NCI-H2227 (cell line): ENCODE measurements at regions not wholly inside any gene's neighbourhood (a gene's known extent, or its start where the extent isn't known, plus 50 kb on each side); places are given as distances from the start of the nearest gene placed in this dataset.
A peak's percentile ranks its signal among the peaks of the same experiment; 100 is the strongest.
"Not testable (repeated sequence)": the region's sequence is repeated elsewhere in the genome, so short reads cannot be mapped to it uniquely, and the experiment has no call there.

Source experiments
- DNase-seq: peaks from one replicate; lab custom pipeline; 2025; ENCODE audit not compliant: unreplicated experiment; lab: John Stamatoyannopoulos, UW

DNA sequence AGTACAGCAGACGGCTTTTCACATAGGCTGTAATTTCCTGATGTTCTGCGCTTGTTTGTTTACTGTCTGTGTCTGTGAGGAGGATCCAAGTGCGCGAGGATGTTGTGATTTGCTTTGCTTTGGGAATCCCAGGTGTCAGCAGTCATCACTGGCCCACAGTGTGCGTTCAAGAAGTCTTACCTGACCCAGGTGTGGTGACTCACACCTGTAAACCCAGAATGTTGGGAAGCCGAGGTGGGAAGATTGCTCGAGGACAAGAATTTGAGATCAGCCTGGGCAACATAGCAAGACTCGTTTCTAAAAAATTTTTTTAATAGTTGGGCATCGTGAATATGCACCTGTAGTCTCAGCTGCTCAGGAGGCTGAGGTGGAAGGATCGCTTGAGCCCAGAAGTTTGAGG lies 110.7 kb downstream of the CRLF3 start:
- DNase-seq, result not testable (repeated sequence)

DNA sequence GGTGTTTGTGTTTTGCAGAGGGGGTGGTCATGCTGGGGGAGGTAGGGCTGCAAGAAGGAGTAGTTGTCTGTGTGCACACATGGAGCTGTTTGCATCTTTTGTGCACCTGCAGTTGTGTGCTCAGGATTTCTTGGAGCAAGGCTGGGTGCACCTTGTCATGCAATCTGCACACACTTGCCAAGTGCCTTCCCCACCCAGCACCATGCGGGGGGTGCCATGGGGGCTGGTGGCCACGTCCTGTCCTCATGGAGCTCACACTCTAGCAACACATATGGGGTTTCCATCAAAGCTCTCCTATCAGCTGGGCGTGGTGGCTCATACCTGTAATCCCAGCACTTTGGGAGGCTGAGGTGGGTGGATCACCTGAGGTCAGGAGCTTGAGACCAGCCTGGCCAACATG lies 111.6 kb downstream of the CRLF3 start:
- DNase-seq, result not testable (repeated sequence)

DNA sequence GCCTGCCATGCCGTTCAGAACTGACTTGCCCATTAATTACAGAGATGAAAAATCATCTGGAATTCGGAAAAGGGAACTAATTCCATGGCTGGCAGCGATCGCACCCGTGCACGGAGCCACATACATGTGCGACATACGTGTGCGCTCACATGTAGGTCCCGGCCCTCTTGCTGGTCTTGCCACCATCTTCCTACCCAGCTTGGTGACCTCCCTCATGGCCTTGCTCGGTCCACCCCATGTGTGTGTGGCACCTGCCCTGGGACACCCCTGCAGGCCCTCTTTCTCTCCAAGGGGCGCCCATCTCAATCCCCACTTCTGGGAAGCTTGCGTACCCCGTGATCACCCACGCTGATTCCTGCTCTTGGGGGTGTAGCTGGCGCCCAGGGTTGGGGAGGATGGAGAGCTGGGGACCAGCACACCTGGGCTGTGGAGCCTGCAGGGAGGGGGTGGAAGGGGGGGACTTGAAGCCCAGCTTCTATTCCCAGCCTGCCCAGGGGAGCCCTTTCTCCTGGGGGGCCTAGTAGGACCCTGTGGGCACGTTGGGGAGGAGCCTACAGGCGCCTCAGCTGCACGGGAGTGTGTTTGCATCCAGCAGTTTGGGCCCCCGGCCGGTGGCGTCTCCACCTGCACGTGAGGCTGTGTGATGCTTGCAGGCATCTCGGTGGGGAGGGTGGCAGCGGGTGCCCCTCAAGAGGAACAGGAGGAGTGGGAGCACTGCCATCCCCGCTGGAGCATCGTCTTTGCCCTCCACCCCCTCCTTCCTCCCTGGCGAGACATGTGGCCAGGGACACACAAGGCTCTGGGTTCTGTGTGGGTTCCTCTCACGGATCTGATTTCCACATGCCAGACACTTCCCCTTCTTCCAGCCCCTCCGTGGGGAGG lies 112.6 kb downstream of the CRLF3 start:
- DNase-seq, result not testable (repeated sequence)

DNA sequence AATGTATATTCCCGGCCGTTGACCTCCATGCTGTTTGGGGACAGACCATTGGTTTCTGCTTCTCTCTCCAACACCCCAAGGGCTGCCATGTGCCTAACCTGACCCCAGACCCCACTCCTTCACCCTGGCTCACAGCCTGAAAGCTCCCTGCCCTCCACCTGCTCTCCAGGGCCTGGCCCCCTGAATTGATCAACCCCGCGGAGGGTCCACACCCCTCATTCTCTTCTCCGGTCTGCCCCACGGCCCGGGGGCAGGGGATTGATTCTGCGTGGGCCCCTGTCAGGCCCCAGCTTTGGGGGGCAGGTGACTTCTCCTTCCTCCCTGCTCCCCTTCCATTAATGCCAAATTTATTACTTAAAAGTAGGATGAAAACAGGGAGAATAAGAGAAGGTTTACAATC lies 113.3 kb downstream of the CRLF3 start:
- not testable (repeated sequence) for DNase-seq

DNA sequence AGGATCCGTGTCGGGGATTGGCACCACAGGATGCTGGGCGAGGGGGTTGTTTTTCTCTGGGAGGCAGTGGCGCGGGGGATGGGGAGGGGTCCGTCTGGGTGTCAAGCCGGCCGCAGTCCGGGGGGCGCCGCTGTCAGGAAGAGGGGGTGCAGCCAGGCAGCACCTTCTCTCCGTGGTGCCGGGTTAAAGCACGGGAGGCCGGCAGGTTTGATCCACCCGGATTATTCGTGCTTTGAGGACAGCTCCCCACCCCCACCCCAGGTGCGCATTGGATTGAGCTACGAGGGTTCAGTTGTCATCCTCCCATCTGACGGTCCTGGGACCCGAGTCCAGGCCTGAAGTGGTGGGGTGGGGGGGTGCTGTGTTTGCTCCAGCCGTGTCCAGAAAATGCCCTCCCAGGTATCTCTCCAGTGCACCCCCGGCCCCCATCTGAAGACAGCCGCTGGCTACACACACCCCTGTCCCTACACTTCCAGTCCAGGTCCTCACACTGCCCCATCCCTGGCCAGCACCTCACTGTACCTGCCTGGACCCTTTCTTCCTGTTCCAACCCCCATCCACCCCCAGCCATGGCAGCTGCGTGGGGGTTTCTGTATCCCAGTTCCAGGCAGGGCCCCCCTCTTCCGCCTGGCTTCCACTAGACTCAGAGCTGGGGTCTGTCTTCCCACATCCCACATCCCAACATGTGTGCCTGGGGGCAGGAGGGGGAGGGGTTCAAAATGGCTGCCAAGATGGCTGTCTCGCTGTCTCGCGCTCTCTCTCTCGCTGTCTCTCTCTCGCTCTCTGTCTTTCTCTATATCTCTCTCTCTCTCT lies 114.0 kb downstream of the CRLF3 start:
- DNase-seq, result peak; percentile 6

DNA sequence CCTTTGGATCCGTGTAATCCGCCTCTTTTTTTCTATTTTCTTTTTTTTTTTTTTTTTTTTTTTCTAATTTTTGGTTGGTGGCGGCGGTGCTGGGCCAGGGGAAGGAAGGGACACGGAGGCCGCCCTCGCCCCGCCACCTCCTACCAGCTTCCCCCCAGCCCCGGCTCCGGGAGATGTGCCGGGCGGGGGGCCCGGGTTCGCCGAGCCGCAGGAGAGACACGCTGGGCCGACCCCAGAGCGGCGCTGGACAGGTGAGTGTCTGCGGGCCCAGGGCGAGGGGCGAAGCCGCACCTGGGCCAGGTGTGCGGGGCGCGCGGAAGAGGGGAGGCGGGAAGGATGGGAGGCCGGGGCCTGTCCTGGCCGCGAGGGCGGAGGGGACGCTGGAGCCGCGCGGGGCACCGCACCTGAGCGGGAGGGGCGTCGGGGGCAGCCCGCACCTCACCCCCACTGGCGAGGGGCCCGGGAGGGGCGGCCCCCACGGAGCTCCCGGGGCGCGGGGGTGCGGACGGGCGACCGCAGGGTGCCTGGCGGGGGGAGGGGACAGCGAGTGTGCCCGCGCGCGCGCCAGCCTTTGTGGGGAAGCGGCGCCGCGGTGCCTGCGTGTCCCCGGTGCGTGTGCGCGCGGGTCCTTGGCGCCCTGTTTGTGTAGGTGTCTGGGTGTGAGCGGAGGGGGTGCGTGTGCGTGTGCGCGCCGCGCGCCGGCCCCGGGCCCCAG lies 114.8 kb downstream of the CRLF3 start:
- DNase-seq, result peak; percentile 14

DNA sequence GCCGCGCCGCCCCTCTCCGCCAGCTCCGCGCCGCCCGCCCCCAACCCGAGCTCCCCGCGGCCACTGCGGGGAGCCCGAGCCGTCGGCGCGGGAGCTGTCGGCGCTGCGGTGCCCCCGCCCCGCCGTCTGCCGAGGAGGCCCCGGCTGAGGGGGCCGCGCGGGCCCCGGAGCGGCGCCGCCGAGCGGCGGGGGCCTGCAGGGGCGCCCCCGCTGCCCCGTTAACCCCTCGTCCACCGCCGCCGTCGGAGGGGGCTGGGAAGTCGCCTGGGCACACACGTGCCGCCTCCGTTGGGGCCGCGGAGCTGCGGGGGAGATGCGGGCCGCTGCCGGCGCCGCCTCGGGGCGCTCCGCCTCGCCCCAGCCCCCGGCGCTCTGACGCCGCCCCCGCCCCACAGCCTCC lies 115.4 kb downstream of the CRLF3 start:
- DNase-seq, result peak; percentile 41

DNA sequence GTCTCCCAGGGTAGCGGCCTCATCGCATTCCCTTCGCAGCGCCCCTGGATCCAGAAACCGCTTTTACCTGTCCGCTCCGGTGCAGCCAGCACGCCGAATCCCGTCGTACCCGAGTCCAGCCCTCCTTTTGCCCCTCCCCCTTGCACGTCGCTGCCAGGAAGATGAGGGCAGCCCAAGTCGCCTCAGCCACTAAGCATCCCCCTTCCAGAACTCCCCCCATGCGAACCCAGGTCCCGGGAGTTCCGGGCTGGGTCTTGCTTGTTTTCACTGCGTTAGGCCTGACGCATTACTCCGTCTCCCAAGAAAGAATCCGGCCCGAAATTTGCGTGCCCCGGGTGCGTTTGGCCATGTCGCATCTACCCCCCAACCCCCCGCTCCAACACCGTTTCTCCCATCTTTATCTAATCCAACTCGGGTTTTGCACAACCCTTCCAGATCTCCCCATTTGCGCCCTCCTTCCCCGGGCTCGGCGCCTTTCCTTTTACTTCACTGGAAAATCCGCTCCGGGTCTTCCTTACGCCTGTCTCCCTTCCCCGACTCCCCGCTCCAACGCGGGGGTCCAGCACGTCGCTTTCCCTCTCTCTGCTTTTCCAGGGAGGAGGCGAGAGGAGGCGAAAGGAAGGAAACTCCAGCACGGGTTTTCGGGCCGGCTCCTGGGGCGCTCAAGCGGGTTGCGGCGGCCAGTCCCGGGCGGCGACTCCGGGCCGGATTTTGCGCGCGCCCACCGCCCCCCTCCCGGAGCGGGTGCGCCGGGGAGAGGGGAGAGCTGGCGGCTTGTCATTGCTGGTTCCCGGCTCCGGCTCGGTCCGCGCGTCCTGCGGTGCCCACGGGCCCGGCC lies 116.0 kb downstream of the CRLF3 start:
- DNase-seq, result peak; percentile 91

DNA sequence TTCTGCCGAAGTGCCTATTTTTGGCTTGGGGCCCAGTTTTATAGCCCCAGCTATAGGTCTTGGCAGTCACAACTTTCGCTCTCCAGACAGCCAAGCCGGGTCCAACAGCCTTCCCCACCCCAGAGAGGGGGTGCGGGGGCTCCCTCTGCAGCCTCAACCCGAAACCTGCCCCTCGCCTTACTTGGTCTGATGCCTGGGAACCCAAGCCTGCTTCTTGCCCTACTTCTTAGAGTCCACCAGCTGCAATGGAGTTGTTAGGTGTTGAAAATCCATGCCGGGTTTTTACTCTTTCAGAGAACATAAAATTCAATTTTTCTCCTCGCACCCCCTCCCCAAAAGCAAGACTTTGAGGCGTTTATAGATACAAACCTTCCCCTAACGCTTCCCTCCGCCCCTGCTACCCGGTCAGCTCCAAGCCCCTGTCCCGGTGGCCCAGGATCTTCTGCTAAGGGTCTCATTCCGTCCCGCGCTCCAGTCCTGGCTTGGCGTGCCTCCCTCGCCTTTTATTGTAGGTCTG lies 116.7 kb downstream of the CRLF3 start:
- peak; percentile 77 for DNase-seq

DNA sequence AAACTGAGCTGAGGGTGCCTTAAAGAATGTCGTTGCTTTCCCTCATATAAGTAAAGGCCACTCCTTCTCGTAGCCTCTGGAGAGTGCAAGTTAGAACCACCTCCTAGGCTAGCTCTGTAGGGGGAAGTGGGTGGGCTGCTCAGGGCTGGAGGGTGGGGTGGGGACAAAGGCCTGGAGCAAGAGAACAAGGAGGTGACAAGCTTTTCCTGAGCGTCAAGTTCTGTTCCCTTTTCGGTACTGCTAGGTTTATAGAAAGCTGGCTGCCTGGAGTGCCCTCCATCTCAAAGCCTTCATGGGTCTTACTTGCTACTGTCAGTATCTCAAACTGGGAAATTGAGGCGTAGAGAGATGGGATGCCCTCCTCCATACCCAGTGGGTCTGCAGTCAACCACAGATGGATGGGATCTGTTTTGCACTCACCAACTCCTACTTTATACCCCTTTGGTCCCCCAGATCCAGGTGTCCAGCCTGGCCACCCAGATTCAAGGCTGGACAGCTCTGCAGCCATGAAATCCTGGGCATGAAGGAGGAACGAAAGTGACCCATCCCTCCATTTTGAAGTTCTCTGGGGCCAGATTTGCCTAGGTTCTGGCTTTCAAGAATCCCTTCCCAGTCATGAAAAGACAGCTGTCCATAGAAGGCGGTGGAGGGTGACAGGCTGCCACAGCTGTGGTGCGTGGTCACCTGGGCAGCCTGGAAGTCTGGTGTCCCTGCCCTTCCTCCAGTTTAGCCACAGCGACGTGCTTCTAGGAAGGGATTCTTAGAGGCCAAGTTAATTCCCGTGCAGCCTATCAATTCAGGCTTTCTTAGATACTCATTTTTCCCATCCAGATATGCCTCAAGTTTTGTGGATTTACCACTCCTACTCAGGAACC lies 117.8 kb downstream of the CRLF3 start:
- not testable (repeated sequence) for DNase-seq

DNA sequence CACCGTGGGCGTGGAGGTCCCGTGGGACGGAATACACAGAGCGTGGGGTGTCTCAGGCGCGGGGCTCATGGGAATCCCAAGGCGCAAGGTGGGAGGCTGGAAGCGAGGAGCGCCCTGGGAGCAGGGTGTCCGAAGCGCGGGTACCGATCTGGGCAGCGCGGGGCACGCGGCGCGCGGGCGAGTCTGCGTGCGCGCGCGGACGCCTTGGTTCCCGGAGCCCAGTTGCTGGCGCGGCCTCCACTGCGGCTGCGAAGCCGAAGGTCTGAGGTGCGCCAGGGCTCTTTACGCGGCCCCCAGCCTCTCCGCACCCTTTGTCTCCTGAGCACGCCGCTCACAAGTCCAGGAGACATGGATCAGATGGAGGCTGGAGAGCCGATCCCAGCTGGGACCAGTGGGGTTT lies 118.5 kb downstream of the CRLF3 start:
- peak; percentile 27 for DNase-seq

DNA sequence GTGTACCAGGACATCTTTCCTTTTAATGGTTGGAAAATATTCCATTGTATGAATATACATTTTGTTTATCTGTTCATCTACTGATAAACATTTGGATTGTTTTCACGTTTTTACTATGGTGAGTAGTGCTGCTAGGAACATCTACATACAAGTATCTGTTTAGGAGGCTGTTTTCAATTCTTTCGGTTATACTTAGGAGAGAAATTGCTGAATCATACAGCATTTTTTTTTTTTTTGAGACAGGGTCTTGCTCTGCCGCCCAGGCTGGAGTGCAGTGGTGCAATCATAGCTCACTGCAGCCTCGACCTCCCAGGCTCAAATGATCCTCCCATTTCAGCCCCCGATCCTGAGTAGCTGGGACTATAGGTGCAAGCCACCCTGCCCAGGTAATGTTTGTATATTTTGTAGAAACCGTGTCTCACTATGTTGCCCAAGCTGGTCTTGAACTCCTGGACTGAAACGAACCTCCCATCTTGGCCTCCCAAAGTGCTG lies 122.9 kb downstream of the CRLF3 start:
- DNase-seq, result no peak

DNA sequence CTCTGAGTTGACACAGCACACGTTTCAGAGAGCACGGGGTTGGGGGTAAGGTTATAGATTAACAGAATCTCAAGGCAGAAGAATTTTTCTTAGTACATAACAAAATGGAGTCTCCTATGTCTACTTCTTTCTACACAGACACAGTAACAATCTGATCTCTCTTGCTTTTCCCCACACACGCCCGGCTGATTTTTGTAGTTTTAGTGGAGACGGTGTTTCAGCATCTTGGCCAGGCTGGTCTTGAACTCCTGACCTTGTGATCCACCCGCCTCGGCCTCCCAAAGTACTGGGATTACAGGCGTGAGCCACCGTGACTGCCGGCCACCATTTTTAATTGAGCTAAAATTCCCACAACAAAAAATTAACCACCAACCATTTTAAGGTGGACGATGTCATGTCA lies 123.7 kb downstream of the CRLF3 start:
- not testable (repeated sequence) for DNase-seq

DNA sequence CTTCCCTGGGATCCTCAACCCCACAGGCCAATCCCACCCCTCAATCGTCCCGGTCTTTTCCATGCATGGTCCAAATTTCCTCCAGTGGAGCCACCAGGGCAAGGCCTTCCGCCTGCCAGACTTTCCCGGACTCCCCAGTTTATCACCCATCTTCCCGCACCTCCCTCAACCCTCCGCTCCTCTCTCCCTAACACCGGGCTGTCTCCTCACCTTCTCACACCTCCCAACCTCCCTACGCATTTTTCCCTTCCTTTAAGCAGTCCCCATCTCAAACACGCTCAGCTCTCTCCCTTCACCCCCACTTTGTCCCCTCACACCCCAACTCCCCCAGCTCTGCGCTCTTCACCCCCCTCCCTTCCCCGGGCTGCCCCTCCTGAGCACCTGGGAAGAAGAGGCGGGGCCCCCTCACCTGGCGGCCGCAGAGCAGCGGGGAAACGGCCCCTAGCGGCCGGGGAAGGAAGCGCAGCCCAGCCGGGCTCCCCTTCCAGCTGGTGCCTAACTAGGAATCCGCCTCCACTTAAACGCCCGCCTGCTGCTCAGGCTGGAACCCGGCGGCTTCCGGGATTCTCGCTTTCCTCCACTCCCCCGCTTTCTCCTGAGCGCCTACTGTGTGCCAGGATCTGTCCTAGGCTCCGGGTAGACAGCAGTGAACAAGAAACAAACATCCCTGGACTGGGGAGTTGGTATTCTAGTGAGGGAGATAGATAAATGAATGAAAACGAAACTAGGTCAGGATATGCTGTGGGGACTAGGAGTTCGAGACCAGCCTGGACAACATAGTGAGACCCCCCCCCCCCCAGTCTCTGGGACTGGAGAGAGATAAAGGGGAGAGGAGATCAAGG lies 126.7 kb downstream of the CRLF3 start:
- peak; percentile 63 for DNase-seq

DNA sequence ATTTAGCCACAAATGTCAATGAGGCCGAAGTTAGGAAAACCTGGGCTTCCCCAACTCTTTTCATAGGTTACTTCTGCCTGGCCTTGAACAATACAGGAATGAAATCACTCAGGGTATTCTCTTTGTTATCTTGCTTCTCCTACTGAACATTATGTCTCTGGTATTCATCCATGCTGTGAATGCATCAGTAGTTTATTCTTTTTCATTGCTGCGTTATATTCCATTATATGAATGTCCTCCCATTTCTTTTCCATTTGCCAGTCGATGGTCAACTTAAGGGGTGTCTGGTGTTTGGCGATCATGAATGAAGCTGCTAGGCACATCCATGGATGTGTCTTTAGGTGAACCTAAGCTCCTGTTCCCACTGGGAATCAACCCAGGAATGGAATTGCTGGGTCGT lies 128.3 kb downstream of the CRLF3 start:
- no peak for DNase-seq

DNA sequence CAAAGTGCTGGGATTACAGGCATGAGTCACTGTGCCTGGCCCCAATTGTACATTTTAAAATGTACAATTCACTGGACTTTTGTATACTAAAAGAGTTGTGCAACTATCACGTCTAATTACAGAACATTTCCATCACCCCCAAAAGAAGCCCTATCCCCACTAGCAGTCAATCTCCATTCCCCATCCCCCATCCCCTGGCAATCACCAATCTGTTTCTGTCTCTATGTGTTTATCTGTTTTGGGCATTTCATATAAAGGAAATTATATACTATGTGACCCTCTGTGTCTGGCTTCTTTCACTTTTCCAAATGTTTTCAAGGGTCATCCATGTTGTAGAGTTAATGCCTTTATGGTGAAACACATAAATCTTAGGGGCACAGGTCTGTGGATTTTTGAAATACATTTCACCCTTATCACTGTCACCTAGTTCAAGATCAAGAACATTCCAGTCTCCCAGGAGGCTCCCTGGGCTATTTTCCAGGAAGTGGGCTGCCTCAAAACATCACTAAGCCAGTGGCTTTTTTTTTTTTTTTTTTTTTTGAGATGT lies 129.2 kb downstream of the CRLF3 start:
- DNase-seq, result not testable (repeated sequence)

DNA sequence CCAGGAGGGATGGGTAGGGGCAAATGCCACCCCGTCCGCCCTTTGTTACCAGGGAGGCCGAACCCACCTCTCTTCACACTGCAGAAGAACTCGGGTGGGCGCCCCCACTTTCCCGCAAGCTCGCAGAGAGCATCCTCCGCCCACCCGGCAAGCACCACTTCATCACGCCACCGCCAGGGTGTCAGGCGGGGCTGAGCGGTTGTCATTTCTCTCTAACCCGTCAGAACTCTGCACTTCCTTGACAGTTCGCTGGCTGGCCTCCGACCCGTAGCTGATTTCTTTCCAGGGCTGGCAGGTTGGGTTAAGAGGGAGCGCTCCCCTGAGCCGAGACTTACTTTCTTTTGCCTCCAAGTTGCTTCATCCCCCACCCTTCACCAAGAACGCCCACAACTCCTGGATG lies 130.7 kb downstream of the CRLF3 start:
- DNase-seq, result peak; percentile 27
